ENCODE measurements at regions not wholly inside any gene's neighbourhood (a gene's known extent, or its start where the extent isn't known, plus 50 kb on each side); places are given as distances from the start of the nearest gene placed in this dataset.
"Not testable (repeated sequence)": the region's sequence is repeated elsewhere in the genome, so short reads cannot be mapped to it uniquely, and the experiment has no call there.

- DNase-seq (ENCODE audit: low read depth), result peak; percentile 88
These were observed 93.0 kb downstream of the CRLF3 start for GRCh38 chr17:30731210-30732132.

- not testable (repeated sequence) for DNase-seq (ENCODE audit: low read depth)
These were observed 93.7 kb downstream of the CRLF3 start for GRCh38 chr17:30730837-30731209.

- not testable (repeated sequence) for DNase-seq (ENCODE audit: low read depth)
These were observed 94.2 kb downstream of the CRLF3 start for GRCh38 chr17:30730171-30730836.

GRCh38 chr17:30729471-30730170 lies 94.9 kb downstream of the CRLF3 start:
- DNase-seq (ENCODE audit: low read depth), result not testable (repeated sequence)

GRCh38 chr17:30727517-30727916 lies 97.0 kb downstream of the CRLF3 start:
- not testable (repeated sequence) for DNase-seq (ENCODE audit: low read depth)

- DNase-seq (ENCODE audit: low read depth), result not testable (repeated sequence)
These were observed 97.8 kb downstream of the CRLF3 start for GRCh38 chr17:30726734-30727133.

- DNase-seq (ENCODE audit: low read depth), result not testable (repeated sequence)
These were observed 98.2 kb downstream of the CRLF3 start for GRCh38 chr17:30726310-30726709.

GRCh38 chr17:30724034-30724650 lies 100.3 kb downstream of the CRLF3 start:
- not testable (repeated sequence) for DNase-seq (ENCODE audit: low read depth)

- DNase-seq (ENCODE audit: low read depth), result not testable (repeated sequence)
These were observed 102.2 kb downstream of the CRLF3 start for GRCh38 chr17:30722114-30722780.

GRCh38 chr17:30720971-30721370 lies 103.5 kb downstream of the CRLF3 start:
- not testable (repeated sequence) for DNase-seq (ENCODE audit: low read depth)

GRCh38 chr17:30720013-30720471 lies 104.5 kb downstream of the CRLF3 start:
- no peak for DNase-seq (ENCODE audit: low read depth)

- DNase-seq (ENCODE audit: low read depth), result peak; percentile 56
These were observed 105.1 kb downstream of the CRLF3 start for GRCh38 chr17:30719131-30719973.

GRCh38 chr17:30718691-30719090 lies 105.8 kb downstream of the CRLF3 start:
- DNase-seq (ENCODE audit: low read depth), result not testable (repeated sequence)

GRCh38 chr17:30718099-30718447 lies 106.4 kb downstream of the CRLF3 start:
- not testable (repeated sequence) for DNase-seq (ENCODE audit: low read depth)

GRCh38 chr17:30717291-30718098 lies 107.0 kb downstream of the CRLF3 start:
- DNase-seq (ENCODE audit: low read depth), result no peak

- no peak for DNase-seq (ENCODE audit: low read depth)
These were observed 107.8 kb downstream of the CRLF3 start for GRCh38 chr17:30716461-30717290.

GRCh38 chr17:30714825-30715622 lies 109.5 kb downstream of the CRLF3 start:
- DNase-seq (ENCODE audit: low read depth), result peak; percentile 48

GRCh38 chr17:30713805-30714204 lies 110.7 kb downstream of the CRLF3 start:
- DNase-seq (ENCODE audit: low read depth), result not testable (repeated sequence)

Data from Daoy (cell line).